Occipital lobe (tissue), 1 donor: ENCODE measurements at regions not wholly inside any gene's neighbourhood (a gene's known extent, or its start where the extent isn't known, plus 50 kb on each side); places are given as distances from the start of the nearest gene placed in this dataset.
A peak's percentile ranks its signal among the peaks of the same experiment; 100 is the strongest.
"Not testable (repeated sequence)": the region's sequence is repeated elsewhere in the genome, so short reads cannot be mapped to it uniquely, and the experiment has no call there.

Experiments
- DNase-seq: peaks from one replicate; lab custom pipeline; 2025; lab: John Stamatoyannopoulos, UW

DNA sequence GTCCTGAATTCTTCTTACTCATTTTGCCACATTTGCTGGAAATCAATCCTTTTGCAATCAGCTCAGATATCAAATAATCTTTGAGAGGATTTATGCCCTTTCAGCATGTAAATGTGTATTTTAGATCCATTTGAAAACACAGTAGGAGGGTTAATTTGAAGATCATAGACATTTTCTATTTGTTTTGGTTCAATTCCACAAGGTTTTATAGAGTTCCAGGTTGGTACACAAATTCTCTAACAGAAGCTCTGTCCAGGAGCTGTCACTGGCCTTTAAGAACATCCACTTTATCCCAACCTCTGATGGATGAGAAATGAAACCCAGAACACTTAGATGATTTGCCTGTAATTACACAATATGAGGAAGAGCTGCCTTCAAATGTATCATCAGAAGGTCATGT, 157.3 kb upstream of the CHAC2 start:
- no peak for DNase-seq

DNA sequence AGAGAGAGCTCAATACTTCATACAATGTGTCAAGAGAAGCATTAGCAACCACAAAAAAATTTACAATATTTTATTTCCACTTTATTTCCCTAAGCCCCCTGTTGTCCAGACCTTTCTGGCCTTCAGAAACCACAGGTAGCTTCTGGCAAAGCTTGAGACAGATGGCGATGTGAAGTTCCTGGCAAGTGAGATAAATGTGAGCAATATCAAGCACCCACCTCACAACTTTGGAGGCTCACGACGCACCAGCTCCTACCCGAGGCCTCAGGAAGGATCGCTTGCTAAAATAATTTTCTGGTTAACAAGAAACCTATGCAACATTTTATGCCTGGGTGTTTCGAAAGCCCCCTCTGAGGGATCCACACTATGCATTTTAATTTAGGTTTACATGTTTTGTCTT, 158.1 kb upstream of the CHAC2 start:
- DNase-seq = no peak

DNA sequence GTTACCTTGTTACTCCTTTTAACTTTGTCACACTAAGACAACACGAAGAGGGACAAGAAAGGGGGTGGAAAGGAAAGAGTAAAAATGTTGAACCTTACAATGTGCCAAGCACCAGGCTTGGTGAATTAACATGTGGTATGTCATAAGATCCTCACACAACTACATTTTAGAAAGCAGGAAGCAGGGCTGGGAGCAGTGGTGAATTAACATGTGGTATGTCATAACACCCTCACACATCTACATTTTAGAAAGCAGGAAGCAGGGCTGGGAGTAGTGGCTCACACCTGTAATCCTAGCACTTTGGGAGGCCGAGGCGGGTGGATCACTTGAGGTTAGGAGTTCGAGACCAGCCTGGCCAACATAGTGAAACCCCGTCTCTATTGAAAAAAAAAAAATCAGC, 159.3 kb upstream of the CHAC2 start:
- DNase-seq = no peak

DNA sequence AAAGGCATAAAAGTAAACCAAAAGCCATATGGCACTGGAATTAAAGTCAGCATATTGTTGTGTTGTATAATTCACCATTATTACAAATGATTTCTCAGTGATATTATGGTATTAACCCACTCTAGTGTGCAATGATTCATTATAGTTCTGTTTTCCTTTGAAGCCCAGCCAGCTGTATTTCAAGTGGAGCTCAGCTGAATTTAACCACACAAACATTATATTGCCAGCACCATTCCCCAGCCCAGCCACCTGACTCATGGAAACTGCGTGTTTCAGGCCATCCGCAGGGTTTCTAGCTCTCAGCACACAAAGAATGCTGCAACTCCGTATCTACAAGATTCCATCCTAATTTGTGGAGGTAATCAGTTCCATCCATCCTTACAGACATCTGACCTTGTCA, 166.8 kb upstream of the CHAC2 start:
- DNase-seq = no peak

DNA sequence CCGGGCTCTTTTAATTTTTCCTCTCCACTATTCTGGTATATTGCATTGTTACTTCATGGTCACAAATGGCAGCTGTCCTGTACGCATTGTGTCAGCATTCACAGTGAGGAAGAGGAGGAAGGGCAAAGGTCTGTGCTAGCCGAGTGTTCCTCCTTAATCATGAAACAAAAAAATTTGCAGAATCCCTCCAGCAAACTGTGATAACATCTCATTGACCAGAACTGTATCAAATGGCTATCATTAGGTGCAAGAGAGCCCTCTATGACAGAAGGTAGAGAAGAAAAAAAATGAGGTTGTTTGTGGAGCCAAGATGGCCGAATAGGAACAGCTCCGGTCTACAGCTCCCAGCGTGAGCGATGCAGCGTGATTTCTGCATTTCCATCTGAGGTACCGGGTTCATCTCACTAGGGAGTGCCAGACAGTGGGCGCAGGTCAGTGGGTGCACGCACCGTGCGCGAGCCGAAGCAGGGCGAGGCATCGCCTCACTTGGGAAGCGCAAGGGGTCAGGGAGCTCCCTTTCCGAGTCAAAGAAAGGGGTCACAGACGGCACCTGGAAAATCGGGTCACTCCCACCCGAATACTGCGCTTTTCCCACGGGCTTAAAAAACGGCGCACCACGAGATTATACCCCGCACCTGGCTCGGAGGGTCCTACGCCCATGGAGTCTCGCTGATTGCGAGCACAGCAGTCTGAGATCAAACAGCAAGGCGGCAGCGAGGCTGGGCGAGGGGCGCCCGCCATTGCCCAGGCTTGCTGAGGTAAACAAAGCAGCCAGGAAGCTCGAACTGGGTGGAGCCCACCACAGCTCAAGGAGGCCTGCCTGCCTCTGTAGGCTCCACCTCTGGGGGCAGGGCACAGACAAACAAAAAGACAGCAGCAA, 180.6 kb upstream of the CHAC2 start:
- not testable (repeated sequence) for DNase-seq

DNA sequence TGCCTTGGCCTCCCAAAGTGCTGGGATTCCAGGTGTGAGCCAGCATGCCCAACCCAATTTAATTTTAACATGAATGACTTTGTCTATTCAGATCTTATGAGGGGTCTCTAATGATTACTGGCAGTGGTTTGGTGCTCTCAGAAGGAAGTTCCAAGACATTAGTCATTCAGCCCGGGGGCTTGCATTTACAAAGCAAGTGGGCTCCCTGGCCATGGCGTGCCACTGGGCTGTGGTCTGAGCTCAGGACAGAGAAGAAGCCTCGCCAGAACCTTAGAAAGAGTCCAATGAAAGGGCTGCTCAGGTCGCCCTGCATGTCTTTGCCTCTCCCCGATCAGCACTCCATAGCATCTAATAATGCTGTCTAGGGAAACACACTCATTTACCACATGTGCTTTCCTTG, 182.6 kb upstream of the CHAC2 start:
- DNase-seq = no peak

DNA sequence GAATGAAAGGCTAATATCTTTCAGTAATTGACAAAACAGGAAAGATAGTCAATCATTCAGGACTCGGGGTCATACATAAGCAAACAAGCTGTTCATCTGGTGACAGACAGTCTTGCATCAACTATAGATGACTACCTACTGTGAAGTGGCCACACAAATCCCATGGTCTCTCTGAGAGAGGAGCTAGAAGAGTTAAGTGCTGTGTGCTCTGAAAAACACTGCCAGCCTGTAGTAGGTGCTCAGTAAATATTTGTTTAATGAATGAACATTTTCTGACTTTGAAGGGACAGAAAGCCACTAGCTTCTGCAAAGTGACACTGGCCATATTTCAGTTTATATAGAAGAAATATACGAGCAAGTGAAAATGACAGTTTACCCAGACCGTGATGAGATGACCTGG, 184.0 kb upstream of the CHAC2 start:
- DNase-seq = no peak

DNA sequence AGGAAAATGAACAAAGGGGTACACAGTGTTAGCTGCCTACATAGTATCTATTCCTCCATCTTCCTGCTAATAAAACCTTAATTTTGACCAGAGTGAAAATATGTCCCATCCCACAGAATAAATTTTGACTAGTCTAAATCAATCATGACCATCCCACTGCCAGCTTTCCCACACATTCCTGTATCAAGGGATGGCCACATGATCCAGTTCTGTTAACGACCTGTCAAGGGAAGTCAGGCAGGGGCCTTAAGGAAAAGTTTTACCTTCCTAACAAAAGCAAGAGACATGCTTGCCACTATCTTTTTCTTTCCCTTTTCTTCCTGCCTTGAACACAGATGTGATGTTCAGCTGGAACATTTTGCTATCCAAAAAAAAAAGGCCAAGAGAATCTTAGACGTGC, 185.0 kb upstream of the CHAC2 start:
- DNase-seq = no peak

DNA sequence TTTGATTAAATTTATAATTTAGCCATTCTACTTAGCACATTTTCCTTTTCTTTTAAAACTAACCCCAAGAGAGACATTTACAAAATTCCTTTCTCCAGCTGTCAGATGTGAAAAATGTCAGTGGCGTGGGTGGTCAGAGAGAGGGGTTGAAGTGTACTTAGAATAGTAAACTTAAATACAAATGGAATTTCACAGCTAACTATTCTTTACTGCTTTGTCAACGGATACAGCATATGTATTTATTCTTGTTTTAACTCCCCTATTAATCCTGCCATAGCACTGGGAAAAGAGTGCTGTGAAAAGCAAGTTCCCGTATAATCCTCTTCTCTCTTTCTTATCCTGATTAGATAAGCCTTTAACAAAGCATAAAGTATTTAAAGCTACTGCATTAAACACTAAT, 191.4 kb upstream of the CHAC2 start:
- no peak for DNase-seq

DNA sequence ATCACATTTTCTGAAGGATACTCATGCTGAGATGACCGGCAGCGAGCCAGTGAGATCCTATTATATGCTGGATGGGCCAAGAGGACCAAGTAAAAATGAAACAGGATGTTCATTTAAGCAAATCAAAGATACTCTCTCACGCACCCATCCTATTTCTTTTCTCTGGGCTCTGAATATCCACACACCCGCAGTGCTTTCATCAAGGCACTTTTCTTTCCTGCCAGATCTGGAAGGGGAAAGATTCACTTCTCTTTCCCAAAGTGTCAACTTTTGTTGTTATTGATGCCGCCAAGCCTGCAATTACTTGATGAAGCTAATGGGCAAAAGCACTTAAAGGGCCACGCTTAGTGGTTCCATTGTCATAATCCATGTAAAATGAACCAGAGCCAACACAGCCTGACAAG, 191.9 kb upstream of the CHAC2 start:
- no peak for DNase-seq

DNA sequence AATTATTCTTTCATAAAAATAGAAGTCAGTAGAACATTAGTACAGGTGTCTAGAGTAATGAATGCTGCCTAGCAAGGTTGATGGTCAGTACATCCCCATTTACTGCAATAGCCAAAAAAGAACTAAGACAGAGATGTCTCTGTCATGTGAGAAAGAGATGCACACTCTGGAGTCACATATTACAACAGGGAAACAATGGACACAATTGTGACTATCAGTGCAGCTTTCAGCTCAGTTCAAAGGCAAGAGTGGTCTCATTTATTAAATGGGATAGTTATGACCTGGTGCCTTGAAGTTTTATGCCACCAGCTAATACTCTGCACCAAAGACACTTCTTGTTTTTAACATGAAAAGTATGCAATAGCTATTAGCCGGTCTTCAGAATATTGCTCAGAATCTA, 194.9 kb upstream of the CHAC2 start:
- no peak for DNase-seq

DNA sequence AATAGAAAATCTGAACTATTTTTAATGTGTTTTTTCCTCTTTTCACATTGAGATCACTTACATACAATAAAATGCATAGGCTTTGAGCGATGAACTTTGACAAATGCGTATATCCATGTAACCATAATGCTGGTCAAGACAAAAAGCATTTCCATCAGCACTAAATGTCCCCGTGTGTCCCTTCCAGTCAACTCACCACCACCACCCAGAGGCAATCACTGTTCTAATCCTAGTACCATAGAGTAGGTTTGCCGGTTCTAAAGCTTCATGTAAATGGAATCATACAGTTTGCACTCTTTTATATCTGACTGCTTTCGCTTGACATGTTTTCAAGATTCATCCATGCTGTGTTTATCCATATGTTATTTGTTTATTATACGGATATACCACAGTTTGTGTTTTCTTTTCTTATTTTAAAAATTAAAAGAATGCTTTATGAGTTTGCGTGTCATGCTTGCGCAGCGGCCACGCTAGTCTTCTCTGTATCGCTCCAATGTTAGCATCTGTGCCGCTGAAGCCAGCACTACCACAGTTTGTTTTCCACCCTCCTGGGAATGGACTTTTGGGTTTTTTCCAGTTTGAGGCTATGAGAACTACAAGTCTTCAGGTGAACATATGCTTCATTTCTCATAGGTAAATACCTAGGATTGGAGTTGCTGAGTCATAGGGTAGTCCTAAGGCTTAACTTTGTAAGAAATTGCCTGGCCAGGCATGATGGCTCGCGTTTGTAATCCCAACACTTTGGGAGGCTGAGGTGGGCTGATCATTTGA, 197.5 kb upstream of the CHAC2 start:
- no peak for DNase-seq

DNA sequence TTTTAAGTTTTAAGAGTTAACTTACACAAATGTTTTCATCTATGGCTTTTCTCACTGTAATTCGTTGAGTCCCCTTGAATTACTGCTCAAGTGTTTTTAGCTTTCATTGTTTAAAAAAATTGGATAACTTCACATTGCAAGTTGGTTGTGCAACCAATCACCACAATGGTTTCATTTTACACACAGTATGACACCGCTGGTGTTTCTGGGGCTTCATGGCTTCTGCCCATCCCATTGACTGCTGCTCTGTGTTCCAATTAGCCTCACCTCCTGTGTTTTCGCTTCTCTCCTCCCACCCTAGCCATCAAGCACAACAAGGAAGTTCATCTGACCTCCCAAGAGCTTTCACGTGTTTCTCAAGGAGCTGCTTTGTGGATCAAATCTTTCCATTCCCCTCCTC, 199.1 kb upstream of the CHAC2 start:
- no peak for DNase-seq

DNA sequence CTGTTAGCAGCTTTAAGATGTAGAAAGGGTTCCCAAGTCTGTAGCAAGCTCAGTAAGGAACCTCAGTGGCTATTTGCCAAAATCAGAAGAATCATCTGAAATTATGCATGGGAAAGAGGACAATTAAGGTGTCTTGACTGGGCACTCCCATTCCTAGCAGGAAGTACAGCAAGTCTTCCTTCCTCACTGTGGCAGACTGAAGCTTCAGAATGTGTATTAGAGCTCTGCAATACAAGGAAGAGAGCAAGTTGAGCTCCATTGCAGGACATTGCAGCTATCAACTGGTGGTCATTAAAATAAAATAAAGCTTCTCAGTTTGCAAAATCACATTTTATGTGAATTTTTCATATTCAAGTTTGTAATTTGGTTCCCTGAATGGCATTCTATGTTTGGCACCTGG, 200.5 kb upstream of the CHAC2 start:
- no peak for DNase-seq

DNA sequence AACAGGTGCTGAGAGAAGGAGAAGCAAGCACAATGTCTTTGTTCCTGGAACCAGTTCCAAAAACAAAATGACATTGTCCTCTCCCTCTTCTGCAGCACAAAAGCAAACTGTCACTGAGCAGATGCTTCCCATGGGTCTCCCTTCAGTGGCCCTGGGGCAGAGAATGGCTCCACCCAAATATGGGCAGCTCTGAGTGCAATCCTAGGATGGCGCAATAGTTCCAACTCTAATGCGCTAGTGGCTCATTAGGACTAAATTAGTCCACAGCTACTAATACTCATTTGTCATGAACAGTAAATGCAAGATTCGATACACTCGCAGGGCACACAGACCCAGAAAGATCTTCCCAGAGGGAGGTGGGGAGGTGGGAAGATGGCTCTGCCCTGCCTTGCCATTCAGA, 205.2 kb upstream of the CHAC2 start:
- DNase-seq = no peak

DNA sequence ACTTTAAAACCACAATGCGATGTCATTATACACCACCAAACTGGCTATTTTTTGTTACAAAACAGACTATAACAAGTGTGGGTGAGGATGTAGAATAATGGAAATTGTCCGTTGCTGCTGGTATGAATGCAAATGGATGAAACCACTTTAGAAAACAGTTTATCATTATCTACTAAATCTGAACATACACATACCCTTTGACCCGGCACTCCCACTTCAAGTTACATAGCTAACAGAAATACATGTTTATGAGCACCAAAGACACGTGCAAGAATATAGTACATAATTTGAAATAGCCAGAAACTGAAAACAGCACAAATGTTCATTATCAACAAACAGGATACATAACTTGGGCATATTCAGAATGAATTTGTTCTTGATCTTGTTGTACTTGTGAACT, 206.4 kb upstream of the CHAC2 start:
- DNase-seq = no peak

DNA sequence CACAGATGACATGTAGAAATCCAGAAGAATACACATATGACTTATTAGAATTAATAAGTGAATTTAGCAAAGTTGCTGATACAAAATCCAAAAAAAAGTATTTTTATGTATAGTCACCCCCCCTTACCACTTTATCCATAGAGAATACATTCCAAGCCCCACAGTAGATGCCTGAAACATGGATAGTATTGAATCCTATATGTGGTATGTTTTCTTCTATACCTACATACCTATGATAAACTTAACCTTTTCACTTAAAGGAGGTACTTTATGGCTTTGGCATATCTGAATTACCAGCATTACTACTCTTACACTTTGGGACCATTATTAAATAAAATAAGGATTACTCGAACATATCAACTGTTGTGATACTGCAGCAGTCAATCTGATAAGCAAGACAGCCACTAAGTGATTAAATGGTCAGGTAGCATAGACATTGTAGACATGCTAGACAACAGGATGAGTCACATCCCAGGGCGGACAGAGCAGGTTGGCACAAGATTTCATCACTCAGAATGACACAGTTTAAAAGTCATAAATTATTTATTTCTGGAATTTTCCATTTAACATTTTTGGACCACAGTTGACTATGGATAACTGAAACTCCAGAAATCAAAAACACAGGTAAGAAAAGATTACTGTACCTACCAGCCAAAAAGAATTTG, 208.2 kb upstream of the CHAC2 start:
- no peak for DNase-seq

DNA sequence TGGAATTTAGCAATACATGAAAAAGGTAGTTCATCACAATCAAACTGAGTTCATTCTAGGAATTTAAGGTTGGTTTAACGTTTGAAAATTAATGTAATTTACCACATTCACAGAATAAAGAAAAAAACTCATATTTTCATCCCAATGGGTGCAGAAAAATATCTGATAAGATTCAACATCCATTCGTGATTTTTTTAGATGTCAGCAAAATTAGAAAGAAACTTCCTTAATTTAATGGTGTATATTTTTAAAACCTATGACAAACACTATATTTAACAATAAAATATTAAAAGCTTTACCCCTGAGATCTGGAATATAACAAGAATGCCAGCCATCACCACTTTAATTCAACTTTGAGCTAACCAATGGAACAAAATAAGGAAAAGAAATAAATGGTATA, 208.7 kb upstream of the CHAC2 start:
- no peak for DNase-seq

DNA sequence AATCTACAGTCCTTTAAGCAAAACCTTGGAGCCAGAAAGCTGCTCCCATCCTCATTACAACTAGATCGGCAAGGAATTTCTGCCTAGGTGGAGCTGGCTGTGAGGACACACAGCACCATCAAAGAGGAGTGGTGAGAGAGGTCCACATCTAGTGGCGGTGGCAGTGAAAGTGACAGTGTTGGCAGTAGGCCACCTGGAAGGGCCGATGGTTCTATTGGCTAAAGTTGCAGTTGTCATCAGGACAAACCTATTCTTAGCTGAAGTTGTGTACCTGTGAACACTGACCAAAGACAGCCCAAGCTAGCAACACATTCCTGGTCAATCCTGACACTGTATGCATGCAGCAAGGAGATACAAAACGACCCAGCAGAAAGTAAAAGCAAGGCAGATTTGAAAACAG, 218.1 kb upstream of the CHAC2 start:
- no peak for DNase-seq

DNA sequence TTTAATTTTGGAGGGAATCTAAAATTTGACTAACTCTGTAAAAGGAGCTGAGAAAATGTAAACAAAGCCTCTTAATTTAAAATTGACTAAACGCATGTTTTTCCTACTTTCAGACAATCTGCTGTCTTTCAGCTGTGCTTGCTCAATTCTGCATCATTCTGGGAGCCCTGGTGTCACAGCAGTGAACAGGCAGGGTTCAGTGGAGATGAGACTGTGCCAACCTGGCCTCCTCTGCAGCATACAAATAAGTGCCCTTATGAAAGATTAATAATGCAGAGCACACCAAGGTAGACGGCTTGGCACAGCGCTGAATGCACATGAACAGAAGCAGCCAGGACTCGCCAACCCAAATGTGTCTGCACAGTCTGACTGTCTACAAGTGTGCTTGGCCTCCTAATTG, 222.0 kb upstream of the CHAC2 start:
- peak; percentile 35 for DNase-seq

DNA sequence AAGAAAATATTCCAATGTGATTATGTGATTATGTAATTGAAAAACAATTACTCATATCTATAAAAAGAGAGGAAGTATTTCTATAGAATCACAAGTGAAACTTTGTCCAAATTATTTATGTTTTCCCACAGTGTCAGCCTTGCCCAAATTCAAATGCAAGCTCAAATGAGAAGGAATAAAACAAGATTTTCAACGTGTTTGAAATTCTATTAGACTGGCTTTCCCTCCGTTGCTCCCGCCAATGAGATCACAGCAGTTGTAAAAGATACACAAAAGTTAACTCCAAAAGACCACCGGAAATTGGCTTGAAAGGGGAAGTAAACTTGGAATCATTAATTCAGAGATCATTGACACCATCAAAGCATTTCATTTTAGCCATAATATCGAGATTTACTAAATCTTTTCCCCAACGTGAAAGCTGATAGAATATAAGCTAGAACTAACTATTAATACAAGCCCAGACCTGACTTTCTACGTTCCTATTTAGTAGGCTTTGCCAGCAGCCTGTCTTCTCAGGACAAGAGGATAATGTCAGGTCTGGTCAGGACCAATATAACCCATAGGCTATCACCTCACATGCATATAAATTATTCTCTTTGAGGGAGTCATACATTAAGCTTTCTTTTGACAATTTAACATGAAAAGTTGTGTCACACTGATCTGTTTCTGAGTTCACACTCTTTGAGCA, 222.6 kb upstream of the CHAC2 start:
- no peak for DNase-seq

DNA sequence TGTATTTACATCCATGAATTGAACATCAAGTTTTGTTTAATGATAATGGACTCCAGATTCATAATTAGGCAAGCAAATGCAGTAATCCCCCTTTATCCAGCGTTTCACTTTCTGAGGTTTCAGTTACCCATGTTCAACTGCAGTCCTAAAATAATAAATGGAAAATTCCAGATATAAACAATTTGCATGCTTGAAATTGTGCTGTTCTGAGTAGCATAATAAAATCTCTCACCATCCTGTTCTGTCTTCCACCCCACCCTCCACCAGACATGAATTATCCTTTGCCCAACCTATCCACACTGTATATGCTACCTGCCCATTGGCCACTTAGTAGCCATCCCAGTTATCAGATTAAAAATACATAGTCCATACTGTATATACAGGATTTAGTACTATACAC, 224.5 kb upstream of the CHAC2 start:
- no peak for DNase-seq
